BLaER1 treated with 17β-estradiol and CSF1 and Interleukin-3, amounts not matched to agents 10 nM and 100 nM (cell line): ENCODE measurements at regions not wholly inside any gene's neighbourhood (a gene's known extent, or its start where the extent isn't known, plus 50 kb on each side); places are given as distances from the start of the nearest gene placed in this dataset.

Experiments
- H3K27ac ChIP-seq, 11 experiments: shearing (Covaris generic); formaldehyde crosslinking; 2 replicates each; pipeline ENCODE4 v1.8.1; 2022
- H3K27me3 ChIP-seq, 11 experiments: shearing (Covaris generic); formaldehyde crosslinking; 2 replicates each; pipeline ENCODE4 v1.8.1; 2022
- H3K36me3 ChIP-seq, 11 experiments: shearing (Covaris generic); formaldehyde crosslinking; 2 replicates each; pipeline ENCODE4 v1.8.1; 2022
- H3K4me1 ChIP-seq, 10 experiments: shearing (Covaris generic); formaldehyde crosslinking; 2 replicates each; pipeline ENCODE4 v1.8.1; 2022
- H3K4me2 ChIP-seq, 11 experiments: shearing (Covaris generic); formaldehyde crosslinking; 2 replicates each; pipeline ENCODE4 v1.8.1; 2022
- H3K4me3 ChIP-seq, 10 experiments: shearing (Covaris generic); formaldehyde crosslinking; 2 replicates each; pipeline ENCODE4 v1.8.1; 2022
- H3K9ac ChIP-seq, 11 experiments: shearing (Covaris generic); formaldehyde crosslinking; 2 replicates each; pipeline ENCODE4 v1.8.1; 2022
- H3K9me3 ChIP-seq, 11 experiments: shearing (Covaris generic); formaldehyde crosslinking; replicated peaks in 1 of 11; 2 replicates each; pipeline ENCODE4 v1.8.1; 2022
- H4K20me1 ChIP-seq, 11 experiments: shearing (Covaris generic); formaldehyde crosslinking; 2 replicates each; pipeline ENCODE4 v1.8.1; 2022
- Cebpa-rat ChIP-seq, 11 experiments: shearing (Covaris generic); IDR thresholded peaks; 2 replicates each; pipeline ENCODE4 v1.8.1; 2022

DNA sequence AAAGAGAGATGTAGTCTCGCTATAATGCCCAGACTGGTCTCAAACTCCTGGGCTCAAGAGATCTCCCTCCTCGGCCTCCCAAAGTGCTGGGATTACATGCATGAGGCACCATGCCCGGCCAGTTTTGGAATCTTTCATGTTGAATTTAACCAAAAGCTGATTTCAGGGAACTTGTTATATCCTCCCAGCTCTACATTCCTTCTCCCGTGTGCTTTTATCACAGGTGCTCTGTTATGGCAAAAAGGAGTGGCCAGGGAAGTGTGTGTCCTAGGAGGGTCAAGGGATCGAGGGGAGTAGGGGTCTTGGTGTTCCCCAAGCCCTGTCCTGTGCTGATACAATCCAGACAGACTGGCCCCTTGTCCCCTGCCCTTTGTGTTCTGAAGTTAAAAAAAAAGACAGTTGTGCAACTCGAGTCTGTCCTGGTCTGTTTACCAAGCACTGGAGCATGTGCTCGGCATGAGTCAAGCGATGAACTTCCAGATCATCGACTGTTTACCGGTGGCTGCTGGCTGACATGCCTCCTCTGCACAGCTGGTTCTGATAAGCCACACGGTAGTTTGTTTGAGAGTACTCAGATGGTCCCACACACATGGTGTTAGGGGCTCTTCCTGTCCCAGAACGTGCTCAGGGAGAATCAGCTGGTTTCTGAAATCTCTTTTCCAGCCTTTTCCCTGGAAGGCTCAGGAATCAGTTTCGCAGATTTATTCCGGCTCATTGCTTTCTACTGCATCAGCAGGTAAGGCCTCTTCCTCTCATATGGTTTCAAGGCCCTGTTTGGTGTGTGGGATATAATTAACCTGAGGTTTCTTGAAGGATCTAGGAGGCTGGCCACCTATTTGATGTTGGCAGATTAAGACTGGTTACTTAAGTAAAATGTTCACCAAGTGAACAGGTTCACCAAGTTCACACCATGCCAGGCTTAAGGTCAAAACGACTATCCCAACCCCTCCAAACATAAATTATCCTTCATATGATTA lies 52.6 kb upstream of the NAA20 start:
- peak overlapping the region in 2 of 11 experiments; percentile 26 to 49; a peak in 4 of 22 replicates for H3K9ac ChIP-seq
- no peak overlapping the region for H3K4me3 ChIP-seq
- peak overlapping the region; percentile 0 to 56 (median 39); a peak in 13 of 22 replicates for H3K27ac ChIP-seq

DNA sequence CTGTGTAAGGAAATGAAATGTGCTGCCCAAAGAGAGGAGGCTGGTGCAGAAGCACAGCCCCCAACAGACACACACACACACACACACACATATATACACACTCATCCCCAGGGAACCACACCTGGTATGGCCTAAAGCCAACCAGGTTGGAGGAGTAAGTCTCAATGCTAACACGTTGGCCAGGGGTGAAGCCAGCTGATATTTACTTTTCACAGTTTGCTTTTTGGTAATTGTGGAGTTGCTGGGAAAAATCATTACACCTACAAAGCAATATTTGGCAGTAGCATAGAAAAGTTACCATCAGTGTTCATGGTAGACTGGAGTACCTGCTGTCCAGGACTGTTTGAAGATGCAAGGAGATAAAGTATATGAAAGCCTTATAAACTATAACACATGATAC lies 50.3 kb upstream of the NAA20 start:
- TF ChIP-seq Cebpa-rat (IDR thresholded peaks at IDR 0.05) = no peak
- H4K20me1 ChIP-seq = peaks cover 0 to 92% (median 0%) of the 10 kb centered on the region in 11 experiments; a peak in 5 of 22 replicates
- H3K4me2 ChIP-seq = no peak overlapping the region
- peaks cover 16 to 77% (median 38%) of the 10 kb centered on the region in 10 experiments for H3K4me1 ChIP-seq
- no peak overlapping the region for H3K27ac ChIP-seq
- H3K36me3 ChIP-seq = peaks cover 0 to 100% (median 53%) of the 10 kb centered on the region in 11 experiments; a peak in 14 of 22 replicates
- H3K4me3 ChIP-seq = no peak overlapping the region
- H3K27me3 ChIP-seq = no peaks in the 10 kb centered on the region
- no peak overlapping the region for H3K9ac ChIP-seq
- no peaks in the 10 kb centered on the region for H3K9me3 ChIP-seq

More for the DNA sequence above, 52.6 kb upstream of the NAA20 start:
- peaks cover 22 to 77% (median 48%) of the 10 kb centered on the region in 10 experiments for H3K4me1 ChIP-seq
- peak overlapping the region in 10 of 11 experiments; percentile 5 to 71 (median 48); a peak in 20 of 22 replicates for H3K4me2 ChIP-seq
- no peaks in the 10 kb centered on the region for H3K9me3 ChIP-seq
- TF ChIP-seq Cebpa-rat (IDR thresholded peaks at IDR 0.05) = peak in 2 of 11 experiments; percentile 7 to 16; a peak in 2 of 22 replicates
- H3K27me3 ChIP-seq = no peaks in the 10 kb centered on the region
- peaks cover 0 to 100% (median 70%) of the 10 kb centered on the region in 11 experiments; a peak in 17 of 22 replicates for H3K36me3 ChIP-seq
- peaks cover 0 to 99% (median 0%) of the 10 kb centered on the region in 11 experiments; a peak in 5 of 22 replicates for H4K20me1 ChIP-seq
